ENCODE measurements at regions not wholly inside any gene's neighbourhood (a gene's known extent, or its start where the extent isn't known, plus 50 kb on each side); places are given as distances from the start of the nearest gene placed in this dataset.
A peak's percentile ranks its signal among the peaks of the same experiment; 100 is the strongest.
"Not testable (repeated sequence)": the region's sequence is repeated elsewhere in the genome, so short reads cannot be mapped to it uniquely, and the experiment has no call there.

GRCh38 chr4:103982454-103982853 is 262.7 kb upstream of the TACR3 start:
- no peak for DNase-seq

- DNase-seq: no peak
These were observed 228.6 kb upstream of the TACR3 start for GRCh38 chr4:103948244-103949018.

- no peak for DNase-seq
These were observed 227.8 kb upstream of the TACR3 start for GRCh38 chr4:103947617-103948016.

GRCh38 chr4:103946621-103947268 is 227.0 kb upstream of the TACR3 start:
- DNase-seq: not testable (repeated sequence)

- DNase-seq: no peak
These were observed 218.7 kb upstream of the TACR3 start for GRCh38 chr4:103938488-103938887.

- DNase-seq: no peak
These were observed 216.9 kb upstream of the TACR3 start for GRCh38 chr4:103936653-103937145.

- peak; percentile 12 for DNase-seq
These were observed 214.5 kb upstream of the TACR3 start for GRCh38 chr4:103934178-103934789.

- no peak for DNase-seq
These were observed 208.6 kb upstream of the TACR3 start for GRCh38 chr4:103928370-103928769.

- no peak for DNase-seq
These were observed 203.8 kb upstream of the TACR3 start for GRCh38 chr4:103923551-103923950.

- no peak for DNase-seq
These were observed 198.4 kb upstream of the TACR3 start for GRCh38 chr4:103918214-103918613.

GRCh38 chr4:103915224-103915869 is 195.6 kb upstream of the TACR3 start:
- peak; percentile 22 for DNase-seq

- no peak for DNase-seq
These were observed 187.6 kb upstream of the TACR3 start for GRCh38 chr4:103907414-103907813.

- no peak for DNase-seq
These were observed 184.3 kb upstream of the TACR3 start for GRCh38 chr4:103904123-103904522.

- DNase-seq: no peak
These were observed 182.9 kb upstream of the TACR3 start for GRCh38 chr4:103902730-103903129.

- no peak for DNase-seq
These were observed 176.2 kb upstream of the TACR3 start for GRCh38 chr4:103895876-103896465.

GRCh38 chr4:103892586-103892985 is 172.8 kb upstream of the TACR3 start:
- DNase-seq: no peak

GRCh38 chr4:103887191-103887590 is 167.4 kb upstream of the TACR3 start:
- DNase-seq: no peak

- DNase-seq: no peak
These were observed 165.4 kb upstream of the TACR3 start for GRCh38 chr4:103885152-103885551.

- no peak for DNase-seq
These were observed 147.5 kb upstream of the TACR3 start for GRCh38 chr4:103867311-103867710.

- DNase-seq: no peak
These were observed 133.8 kb upstream of the TACR3 start for GRCh38 chr4:103853627-103854026.

GRCh38 chr4:103853146-103853545 is 133.4 kb upstream of the TACR3 start:
- no peak for DNase-seq

GRCh38 chr4:103845075-103845474 is 125.3 kb upstream of the TACR3 start:
- DNase-seq: no peak

- no peak for DNase-seq
These were observed 123.0 kb upstream of the TACR3 start for GRCh38 chr4:103842637-103843239.
